Central memory CD8-positive, alpha-beta T cell (primary cell): ENCODE measurements at regions not wholly inside any gene's neighbourhood (a gene's known extent, or its start where the extent isn't known, plus 50 kb on each side); places are given as distances from the start of the nearest gene placed in this dataset.
"Not testable (repeated sequence)": the region's sequence is repeated elsewhere in the genome, so short reads cannot be mapped to it uniquely, and the experiment has no call there.

Experiments used
- ATAC-seq: fragments of 150-1000 bp; cut with Tn5 transposase; replicated peaks from 2 replicates; pipeline ENCODE4 v1.10.0; 2022; ENCODE audit warnings: mild to moderate bottlenecking, moderate FRiP score, moderate number of reproducible peaks; ENCODE audit not compliant: poor library complexity, severe bottlenecking; ENCODE audit errors: extremely low read depth
- DNase-seq, 2 donors: peaks; one replicate each; pipeline ENCODE4 v3.0.0; 2021; ENCODE audit warnings: low spot score in 2 of 2
- H3K27ac Mint-ChIP-seq: one replicate; pipeline ENCODE4 v1.8.0; 2022; ENCODE audit warnings: low read depth, mild to moderate bottlenecking, moderate library complexity, mixed read lengths
- H3K27me3 Mint-ChIP-seq: one replicate; pipeline ENCODE4 v1.8.0; 2022; ENCODE audit warnings: mixed read lengths
- H3K36me3 Mint-ChIP-seq: one replicate; pipeline ENCODE4 v1.8.0; 2022; ENCODE audit warnings: mild to moderate bottlenecking, moderate library complexity, mixed read lengths; ENCODE audit not compliant: insufficient read depth
- H3K4me1 Mint-ChIP-seq: one replicate; pipeline ENCODE4 v1.8.0; 2022; ENCODE audit warnings: mixed read lengths
- H3K4me3 Mint-ChIP-seq: one replicate; pipeline ENCODE4 v1.8.0; 2022; ENCODE audit warnings: mild to moderate bottlenecking, moderate library complexity, mixed read lengths
- H3K9me3 Mint-ChIP-seq: one replicate; pipeline ENCODE4 v1.8.0; 2022; ENCODE audit warnings: mixed read lengths

GRCh38 chr5:52255308-52255707, 532.4 kb upstream of the ITGA1 start:
- no peaks in the 10 kb centered on the region for H3K27me3 Mint-ChIP-seq
- no peak overlapping the region for H3K27ac Mint-ChIP-seq
- ATAC-seq (no peak), DNase-seq (no peak)
- peaks cover 11% of the 10 kb centered on the region for H3K9me3 Mint-ChIP-seq
- no peaks in the 10 kb centered on the region for H3K4me1 Mint-ChIP-seq
- no peak overlapping the region for H3K4me3 Mint-ChIP-seq
- H3K36me3 Mint-ChIP-seq = no peaks in the 10 kb centered on the region

GRCh38 chr5:52262844-52263243, 524.9 kb upstream of the ITGA1 start:
- DNase-seq = no peak
- ATAC-seq = no peak
- Mint-ChIP-seq H3K9me3 (peaks cover 6% of the 10 kb centered on the region), H3K4me3 (no peak overlapping the region), H3K27ac (no peak overlapping the region), H3K27me3 (no peaks in the 10 kb centered on the region), H3K4me1 (no peaks in the 10 kb centered on the region), H3K36me3 (no peaks in the 10 kb centered on the region)

- Mint-ChIP-seq H3K27ac (no peak overlapping the region), H3K9me3 (peaks cover 16% of the 10 kb centered on the region), H3K36me3 (no peaks in the 10 kb centered on the region), H3K27me3 (no peaks in the 10 kb centered on the region), H3K4me1 (no peaks in the 10 kb centered on the region), H3K4me3 (no peak overlapping the region)
- no peak for DNase-seq
- no peak for ATAC-seq
Measured at GRCh38 chr5:52269401-52269800, 518.3 kb upstream of the ITGA1 start.

GRCh38 chr5:52269859-52270258, 517.9 kb upstream of the ITGA1 start:
- peaks cover 16% of the 10 kb centered on the region for H3K9me3 Mint-ChIP-seq
- H3K27ac Mint-ChIP-seq = no peak overlapping the region
- H3K4me3 Mint-ChIP-seq = no peak overlapping the region
- DNase-seq (no peak), ATAC-seq (no peak)
- H3K27me3 Mint-ChIP-seq = no peaks in the 10 kb centered on the region
- no peaks in the 10 kb centered on the region for H3K36me3 Mint-ChIP-seq
- H3K4me1 Mint-ChIP-seq = no peaks in the 10 kb centered on the region

GRCh38 chr5:52275639-52276038, 512.1 kb upstream of the ITGA1 start:
- Mint-ChIP-seq H3K9me3 (peaks cover 16% of the 10 kb centered on the region), H3K4me3 (no peak overlapping the region), H3K27me3 (no peaks in the 10 kb centered on the region), H3K4me1 (no peaks in the 10 kb centered on the region), H3K27ac (no peak overlapping the region), H3K36me3 (no peaks in the 10 kb centered on the region)
- DNase-seq = no peak
- ATAC-seq = no peak

GRCh38 chr5:52277101-52277500, 510.6 kb upstream of the ITGA1 start:
- no peak overlapping the region for H3K27ac Mint-ChIP-seq
- H3K9me3 Mint-ChIP-seq = peaks cover 9% of the 10 kb centered on the region
- no peaks in the 10 kb centered on the region for H3K4me1 Mint-ChIP-seq
- no peak for ATAC-seq
- no peaks in the 10 kb centered on the region for H3K36me3 Mint-ChIP-seq
- H3K4me3 Mint-ChIP-seq = no peak overlapping the region
- no peak for DNase-seq
- no peaks in the 10 kb centered on the region for H3K27me3 Mint-ChIP-seq

GRCh38 chr5:52282647-52283046, 505.1 kb upstream of the ITGA1 start:
- Mint-ChIP-seq H3K4me1 (no peaks in the 10 kb centered on the region), H3K9me3 (peaks cover 5% of the 10 kb centered on the region), H3K27ac (no peak overlapping the region), H3K4me3 (no peak overlapping the region), H3K36me3 (no peaks in the 10 kb centered on the region), H3K27me3 (no peaks in the 10 kb centered on the region)
- DNase-seq (no peak), ATAC-seq (no peak)

GRCh38 chr5:52283221-52283620, 504.5 kb upstream of the ITGA1 start:
- ATAC-seq (no peak), DNase-seq (no peak)
- Mint-ChIP-seq H3K4me3 (no peak overlapping the region), H3K27me3 (no peaks in the 10 kb centered on the region), H3K9me3 (peaks cover 5% of the 10 kb centered on the region), H3K4me1 (no peaks in the 10 kb centered on the region), H3K27ac (no peak overlapping the region), H3K36me3 (no peaks in the 10 kb centered on the region)

GRCh38 chr5:52300703-52301372, 486.9 kb upstream of the ITGA1 start:
- Mint-ChIP-seq H3K36me3 (no peaks in the 10 kb centered on the region), H3K4me3 (no peak overlapping the region), H3K27me3 (no peaks in the 10 kb centered on the region), H3K9me3 (peaks cover 13% of the 10 kb centered on the region), H3K4me1 (no peaks in the 10 kb centered on the region), H3K27ac (no peak overlapping the region)
- DNase-seq (no peak), ATAC-seq (no peak)

- DNase-seq, ATAC-seq, H3K27me3 Mint-ChIP-seq, H3K36me3 Mint-ChIP-seq, H3K27ac Mint-ChIP-seq, H3K4me3 Mint-ChIP-seq, H3K4me1 Mint-ChIP-seq: not testable (repeated sequence)
- H3K9me3 Mint-ChIP-seq = peaks cover 28% of the 10 kb centered on the region
Measured at GRCh38 chr5:52304816-52305215, 482.9 kb upstream of the ITGA1 start.

- Mint-ChIP-seq H3K27me3 (no peaks in the 10 kb centered on the region), H3K36me3 (no peaks in the 10 kb centered on the region), H3K9me3 (peaks cover 10% of the 10 kb centered on the region), H3K4me1 (no peaks in the 10 kb centered on the region), H3K4me3 (no peak overlapping the region), H3K27ac (no peak overlapping the region)
- no peak for DNase-seq
- ATAC-seq = no peak
Measured at GRCh38 chr5:52328220-52328806, 459.4 kb upstream of the ITGA1 start.

- Mint-ChIP-seq H3K27ac (no peak overlapping the region), H3K27me3 (no peaks in the 10 kb centered on the region), H3K9me3 (peaks cover 10% of the 10 kb centered on the region), H3K4me1 (no peaks in the 10 kb centered on the region), H3K4me3 (no peak overlapping the region), H3K36me3 (no peaks in the 10 kb centered on the region)
- ATAC-seq = no peak
- no peak for DNase-seq
Measured at GRCh38 chr5:52331725-52332124, 456.0 kb upstream of the ITGA1 start.

GRCh38 chr5:52334367-52334766, 453.3 kb upstream of the ITGA1 start:
- no peak overlapping the region for H3K27ac Mint-ChIP-seq
- H3K9me3 Mint-ChIP-seq = peaks cover 13% of the 10 kb centered on the region
- no peaks in the 10 kb centered on the region for H3K27me3 Mint-ChIP-seq
- ATAC-seq = no peak
- no peak for DNase-seq
- no peak overlapping the region for H3K4me3 Mint-ChIP-seq
- no peaks in the 10 kb centered on the region for H3K4me1 Mint-ChIP-seq
- H3K36me3 Mint-ChIP-seq = no peaks in the 10 kb centered on the region
